Panc1 (cell line): ENCODE measurements at regions not wholly inside any gene's neighbourhood (a gene's known extent, or its start where the extent isn't known, plus 50 kb on each side); places are given as distances from the start of the nearest gene placed in this dataset.

Experiments
- ATAC-seq: fragments of 200-7000 bp; cut with Tn5 transposase; 2 replicates; pipeline ENCODE4 v1.9.1; 2020; ENCODE audit warnings: mild to moderate bottlenecking, moderate library complexity
- BruUV-seq: library from RNA; stranded (reverse); fragments of 400-500 nt; replicated peaks from 2 replicates; lab custom pipeline; 2021; lab: Mats Ljungman, UMichigan
- CTCF ChIA-PET: fragments of 300-600 bp; sonication (Branson Sonifier 250); formaldehyde crosslinking; loops from one replicate; lab custom pipeline; 2022; ENCODE audit warnings: antibody characterized with exemption; lab: Charles Lee
- POLR2A ChIA-PET: fragments of 300-600 bp; sonication (Branson Sonifier 250); formaldehyde crosslinking; loops from one replicate; lab custom pipeline; 2022; ENCODE audit warnings: antibody characterized with exemption; lab: Charles Lee
- DNase-seq: peaks from one replicate; pipeline ENCODE4 v3.0.0-alpha.2; 2010; ENCODE audit warnings: low read depth, low spot score
- H3K27ac ChIP-seq: 2 replicates; pipeline ENCODE4 v1.5.1; 2011; ENCODE audit warnings: mild to moderate bottlenecking, low read length, inconsistent platforms
- H3K27me3 ChIP-seq: fragments of 200-500 bp; sonication (Bioruptor generic); 2 replicates; pipeline ENCODE4 v1.6.0; 2014; ENCODE audit warnings: low read length, inconsistent platforms; ENCODE audit not compliant: control insufficient read depth, insufficient read depth
- H3K36me3 ChIP-seq: fragments of 200-500 bp; sonication (Bioruptor generic); 2 replicates; pipeline ENCODE4 v1.5.1; 2014; ENCODE audit warnings: inconsistent platforms, mild to moderate bottlenecking, low read length, moderate library complexity; ENCODE audit not compliant: control insufficient read depth, insufficient read depth
- H3K4me1 ChIP-seq: 2 replicates; pipeline ENCODE4 v1.5.1; 2011; ENCODE audit warnings: inconsistent platforms, mild to moderate bottlenecking, low read length, moderate library complexity; ENCODE audit not compliant: control insufficient read depth, insufficient read depth
- H3K4me3 ChIP-seq, 2 experiments: 2 replicates each; pipeline ENCODE4 v1.5.1; 2011 to 2012; ENCODE audit warnings: low read depth in 2 of 2, low read length in 2 of 2, mild to moderate bottlenecking in 2 of 2, inconsistent platforms in 1 of 2, moderate library complexity in 1 of 2
- H3K9me3 ChIP-seq: fragments of 200-500 bp; sonication (Bioruptor generic); 2 replicates; pipeline ENCODE4 v1.5.1; 2014; ENCODE audit warnings: low read depth, mild to moderate bottlenecking, inconsistent platforms, low read length, moderate library complexity; ENCODE audit not compliant: control insufficient read depth, insufficient read depth
- CTCF ChIP-seq: fragments of 450-650 bp; IDR thresholded peaks from 2 replicates; pipeline ENCODE4 v1.5.1; 2017; ENCODE audit warnings: mild to moderate bottlenecking
- POLR2AphosphoS5 ChIP-seq: IDR thresholded peaks from 2 replicates; pipeline ENCODE4 v1.6.1; 2012; ENCODE audit warnings: mild to moderate bottlenecking, low read depth, low read length, moderate library complexity
- REST ChIP-seq, 2 experiments: IDR thresholded peaks; 2 replicates each; pipeline ENCODE4 v1.6.1; 2011 to 2012; ENCODE audit warnings: low read depth in 2 of 2, control low read depth in 1 of 2, low read length in 1 of 2, mild to moderate bottlenecking in 1 of 2, moderate library complexity in 1 of 2; ENCODE audit not compliant: insufficient read depth in 1 of 2
- SIN3A ChIP-seq: IDR thresholded peaks from 2 replicates; pipeline ENCODE4 v1.6.1; 2012; ENCODE audit warnings: low read depth, mild to moderate bottlenecking, low read length, moderate library complexity, borderline replicate concordance; ENCODE audit not compliant: insufficient read depth
- TCF7L2 ChIP-seq: IDR thresholded peaks from 2 replicates; pipeline ENCODE4 v1.6.1; 2011; ENCODE audit warnings: mild to moderate bottlenecking, low read depth, low read length, inconsistent platforms
- in situ Hi-C: cut with HindIII; loops from 2 replicates; pipeline ENCODE4 v1.10.0; 2016; ENCODE audit warnings: low sequenced_read_pairs, low pct_unique_long_range_greater_than_20kb
- intact Hi-C: fragments of 100-400 bp; cut with micrococcal nuclease; formaldehyde crosslinking; loops from one replicate; pipeline ENCODE4 v1.10.0; 2022; ENCODE audit not compliant: unreplicated experiment

- Histone ChIP-seq H3K4me3 (no peak overlapping the region), H3K27ac (no peak overlapping the region), H3K36me3 (no peaks in the 10 kb centered on the region), H3K4me1 (no peaks in the 10 kb centered on the region), H3K9me3 (no peaks in the 10 kb centered on the region), H3K27me3 (no peaks in the 10 kb centered on the region)
- ATAC-seq (no peak), DNase-seq (no peak)
- no TSS peak for BruUV-seq
- intact Hi-C loops (no loop called here), in situ Hi-C loops (no loop called here)
- POLR2A ChIA-PET = no interaction called here
- TF ChIP-seq SIN3A (no peak), TCF7L2 (no peak), POLR2AphosphoS5 (no peak), REST (IDR thresholded peaks at IDR 0.05; ENCODE audit: insufficient read depth in 1 of 2, low read depth in 2 of 2, low read length in 1 of 2) (no peak), CTCF (no peak)
- CTCF ChIA-PET = no interaction called here
These were observed 1543.0 kb downstream of the OTOL1 start for GRCh38 chr3:163039636-163040035.

GRCh38 chr3:163043074-163043473 lies 1546.5 kb downstream of the OTOL1 start:
- no peak for DNase-seq
- H3K27ac ChIP-seq = no peak overlapping the region
- no TSS peak for BruUV-seq
- H3K4me1 ChIP-seq = no peaks in the 10 kb centered on the region
- no peaks in the 10 kb centered on the region for H3K27me3 ChIP-seq
- H3K4me3 ChIP-seq = no peak overlapping the region
- ChIA-PET CTCF (no interaction called here), POLR2A (no interaction called here)
- H3K36me3 ChIP-seq = no peaks in the 10 kb centered on the region
- H3K9me3 ChIP-seq = no peaks in the 10 kb centered on the region
- intact Hi-C loops (no loop called here), in situ Hi-C loops (no loop called here)
- ATAC-seq = no peak
- TF ChIP-seq CTCF (peak; percentile 33; the same call in 1 of the 2 replicates), POLR2AphosphoS5 (no peak), SIN3A (no peak), TCF7L2 (no peak), REST (IDR thresholded peaks at IDR 0.05; ENCODE audit: insufficient read depth in 1 of 2, low read depth in 2 of 2, low read length in 1 of 2) (no peak)
